ENCODE measurements at regions not wholly inside any gene's neighbourhood (a gene's known extent, or its start where the extent isn't known, plus 50 kb on each side); places are given as distances from the start of the nearest gene placed in this dataset.

GRCh38 chr16:51953286-51953985 is 593.5 kb downstream of the TOX3 start:
- DNase-seq = no peak

- DNase-seq = no peak
These were observed 594.4 kb downstream of the TOX3 start for GRCh38 chr16:51952500-51952899.

- no peak for DNase-seq
These were observed 595.2 kb downstream of the TOX3 start for GRCh38 chr16:51951668-51952298.

GRCh38 chr16:51950118-51950780 is 596.7 kb downstream of the TOX3 start:
- DNase-seq = no peak

- DNase-seq = no peak
These were observed 597.7 kb downstream of the TOX3 start for GRCh38 chr16:51949282-51949681.

- DNase-seq = no peak
These were observed 605.5 kb downstream of the TOX3 start for GRCh38 chr16:51941412-51941811.

GRCh38 chr16:51940183-51940582 is 606.8 kb downstream of the TOX3 start:
- no peak for DNase-seq

- DNase-seq = no peak
These were observed 607.5 kb downstream of the TOX3 start for GRCh38 chr16:51939378-51939871.

- no peak for DNase-seq
These were observed 608.1 kb downstream of the TOX3 start for GRCh38 chr16:51938861-51939260.

- DNase-seq = no peak
These were observed 609.2 kb downstream of the TOX3 start for GRCh38 chr16:51937771-51938170.

- DNase-seq = no peak
These were observed 610.1 kb downstream of the TOX3 start for GRCh38 chr16:51936846-51937245.

GRCh38 chr16:51932317-51932716 is 614.6 kb downstream of the TOX3 start:
- DNase-seq = no peak

GRCh38 chr16:51931653-51932052 is 615.3 kb downstream of the TOX3 start:
- no peak for DNase-seq

GRCh38 chr16:51924744-51925143 is 622.2 kb downstream of the TOX3 start:
- no peak for DNase-seq

GRCh38 chr16:51922476-51922875 is 624.5 kb downstream of the TOX3 start:
- DNase-seq = no peak

- DNase-seq = no peak
These were observed 627.2 kb downstream of the TOX3 start for GRCh38 chr16:51919736-51920135.

- no peak for DNase-seq
These were observed 630.1 kb downstream of the TOX3 start for GRCh38 chr16:51916814-51917213.

GRCh38 chr16:51916231-51916630 is 630.7 kb downstream of the TOX3 start:
- DNase-seq = no peak

- DNase-seq = no peak
These were observed 639.3 kb downstream of the TOX3 start for GRCh38 chr16:51907680-51908079.

GRCh38 chr16:51900221-51900780 is 646.6 kb downstream of the TOX3 start:
- DNase-seq = no peak

- no peak for DNase-seq
These were observed 648.1 kb downstream of the TOX3 start for GRCh38 chr16:51898872-51899271.

GRCh38 chr16:51896013-51896412 is 650.9 kb downstream of the TOX3 start:
- no peak for DNase-seq

- DNase-seq = no peak
These were observed 654.5 kb downstream of the TOX3 start for GRCh38 chr16:51892293-51893007.

All from stimulated activated CD4-positive, alpha-beta T cell treated with anti-CD3 and anti-CD28 coated beads, Interleukin-1b, Interleukin-23, amount 100 ng/mL, for 48 hours (primary cell).